Endothelial cell (in vitro differentiated cells): ENCODE measurements at regions not wholly inside any gene's neighbourhood (a gene's known extent, or its start where the extent isn't known, plus 50 kb on each side); places are given as distances from the start of the nearest gene placed in this dataset.

Source experiments
- DNase-seq: peaks from one replicate; pipeline ENCODE4 v3.0.0; 2021; ENCODE audit warnings: low spot score
- H3K27ac Mint-ChIP-seq: one replicate; pipeline ENCODE4 v1.8.0; 2021; ENCODE audit warnings: mixed read lengths, inconsistent platforms; ENCODE audit not compliant: unreplicated experiment
- H3K27me3 Mint-ChIP-seq: one replicate; pipeline ENCODE4 v1.8.0; 2021; ENCODE audit warnings: mild to moderate bottlenecking, moderate library complexity, mixed read lengths, inconsistent platforms; ENCODE audit not compliant: unreplicated experiment
- H3K36me3 Mint-ChIP-seq: one replicate; pipeline ENCODE4 v1.8.0; 2021; ENCODE audit warnings: mild to moderate bottlenecking, low read depth, mixed read lengths, inconsistent platforms; ENCODE audit not compliant: unreplicated experiment
- H3K4me1 Mint-ChIP-seq: one replicate; pipeline ENCODE4 v1.8.0; 2021; ENCODE audit warnings: mild to moderate bottlenecking, mixed read lengths, inconsistent platforms; ENCODE audit not compliant: unreplicated experiment
- H3K4me3 Mint-ChIP-seq: one replicate; pipeline ENCODE4 v1.8.0; 2021; ENCODE audit warnings: mild to moderate bottlenecking, mixed read lengths, inconsistent platforms; ENCODE audit not compliant: unreplicated experiment
- H3K9me3 Mint-ChIP-seq: one replicate; pipeline ENCODE4 v1.8.0; 2021; ENCODE audit warnings: mixed read lengths, inconsistent platforms; ENCODE audit not compliant: unreplicated experiment
- CTCF ChIP-seq: fragments of 200-600 bp; sonication (generic); IDR thresholded peaks from one replicate; pipeline ENCODE4 v1.5.0; 2021; ENCODE audit warnings: antibody characterized with exemption; ENCODE audit not compliant: unreplicated experiment

- Mint-ChIP-seq H3K4me1 (peaks cover 3% of the 10 kb centered on the region), H3K36me3 (no peaks in the 10 kb centered on the region), H3K27me3 (no peaks in the 10 kb centered on the region)
Measured at GRCh38 chr12:67472539-67472938, 176.0 kb upstream of the DYRK2 start.

GRCh38 chr12:67474934-67475620 lies 173.5 kb upstream of the DYRK2 start:
- Mint-ChIP-seq H3K27me3 (no peaks in the 10 kb centered on the region), H3K4me1 (no peaks in the 10 kb centered on the region), H3K4me3 (no peak overlapping the region), H3K9me3 (no peaks in the 10 kb centered on the region), H3K27ac (no peak overlapping the region), H3K36me3 (no peaks in the 10 kb centered on the region)
- no peak for TF ChIP-seq CTCF
- no peak for DNase-seq

More at GRCh38 chr12:67472539-67472938, 176.0 kb upstream of the DYRK2 start:
- TF ChIP-seq CTCF: no peak
- no peak overlapping the region for H3K4me3 Mint-ChIP-seq
- H3K9me3 Mint-ChIP-seq: no peaks in the 10 kb centered on the region
- no peak for DNase-seq
- H3K27ac Mint-ChIP-seq: no peak overlapping the region

GRCh38 chr12:67475725-67476124 lies 172.8 kb upstream of the DYRK2 start:
- DNase-seq: no peak
- no peak for TF ChIP-seq CTCF
- Mint-ChIP-seq H3K4me3 (no peak overlapping the region), H3K9me3 (no peaks in the 10 kb centered on the region), H3K27ac (no peak overlapping the region), H3K4me1 (no peaks in the 10 kb centered on the region), H3K36me3 (no peaks in the 10 kb centered on the region), H3K27me3 (no peaks in the 10 kb centered on the region)

- Mint-ChIP-seq H3K4me3 (no peak overlapping the region), H3K4me1 (no peaks in the 10 kb centered on the region), H3K27me3 (peaks cover 3% of the 10 kb centered on the region), H3K36me3 (no peaks in the 10 kb centered on the region), H3K27ac (no peak overlapping the region), H3K9me3 (no peaks in the 10 kb centered on the region)
- no peak for DNase-seq
- no peak for TF ChIP-seq CTCF
Measured at GRCh38 chr12:67477681-67478265, 170.8 kb upstream of the DYRK2 start.
